ENCODE measurements at regions not wholly inside any gene's neighbourhood (a gene's known extent, or its start where the extent isn't known, plus 50 kb on each side); places are given as distances from the start of the nearest gene placed in this dataset.

DNA sequence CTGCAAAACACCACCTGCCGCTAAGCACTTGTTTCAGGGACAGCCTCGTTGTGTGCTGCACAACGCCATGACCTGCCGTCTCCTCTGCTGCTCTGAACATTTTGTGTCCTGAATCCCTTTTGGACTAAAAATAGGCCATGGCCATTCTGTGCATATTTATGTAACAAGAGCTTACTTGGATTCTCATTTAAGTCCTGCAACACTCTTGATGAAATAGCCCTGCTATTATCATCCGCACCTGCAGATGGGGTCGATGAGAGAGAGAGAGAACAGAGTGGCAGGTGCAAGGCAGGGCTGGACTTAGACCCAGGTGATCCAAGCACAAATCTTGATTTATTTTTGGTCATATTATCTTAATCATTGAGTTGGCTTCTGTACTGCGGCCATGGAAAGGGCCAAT lies 121.2 kb upstream of the PRKCQ start:
- Histone ChIP-seq H3K27me3 (replicated peaks in 1 of 7) (peaks cover 0 to 18% (median 0%) of the 10 kb centered on the region in 7 donors), H3K27ac (no peak overlapping the region), H3K9me3 (no peaks in the 10 kb centered on the region), H3K4me3 (no peak overlapping the region), H3K36me3 (no peaks in the 10 kb centered on the region), H3K4me1 (no peaks in the 10 kb centered on the region)
- 69 to 78% (median 76%) methylated on average over 7 of the region's 7 CpGs for WGBS, 5 donors
- intact Hi-C loops (cut with DNase I; ENCODE audit: low total_unique reads), result no loop called here
- TF ChIP-seq POLR2A (IDR thresholded peaks at IDR 0.05), result no peak
- no peak for DNase-seq

DNA sequence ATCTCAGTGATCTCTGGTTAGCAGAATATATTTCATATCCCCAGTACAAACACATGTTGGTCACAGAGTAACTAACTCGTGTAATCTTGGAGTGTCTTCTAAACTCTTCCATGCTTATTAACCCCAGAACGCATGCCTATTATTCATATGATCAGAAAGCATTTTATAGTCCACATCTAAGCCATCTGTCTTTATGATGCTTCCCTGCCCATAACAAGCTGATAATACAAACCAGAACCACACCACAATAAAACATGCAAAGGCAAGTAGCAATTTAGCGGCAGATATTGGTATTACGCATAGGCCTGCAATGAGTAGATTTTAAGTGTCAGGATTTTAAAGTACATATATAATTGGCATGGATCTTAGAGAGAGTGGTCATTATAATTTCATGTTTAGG lies 120.0 kb upstream of the PRKCQ start:
- H3K36me3 ChIP-seq, result no peaks in the 10 kb centered on the region
- DNase-seq, result no peak
- WGBS, 5 donors, result 90 to 97% (median 93%) methylated on average over 4 of the region's 4 CpGs

DNA sequence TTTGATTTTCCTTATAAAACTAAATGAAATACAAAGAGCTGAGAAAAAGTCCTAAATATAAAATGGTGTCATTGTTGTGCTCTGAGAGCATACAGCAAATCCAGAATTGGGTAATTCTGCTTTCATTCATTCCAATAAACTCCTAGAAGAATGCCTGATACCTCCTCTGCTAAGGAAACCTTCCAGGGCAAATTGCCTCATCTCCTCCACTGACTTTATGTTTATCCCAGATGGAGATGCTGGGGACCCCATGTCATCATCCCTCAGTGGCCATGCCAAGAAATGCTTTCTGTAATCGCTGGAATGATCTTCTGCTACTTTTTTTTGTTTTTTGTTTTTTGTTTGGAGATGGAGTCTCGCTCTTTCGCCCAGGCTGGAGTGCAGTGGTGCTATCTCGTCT lies 119.3 kb upstream of the PRKCQ start:
- no peak overlapping the region for H3K4me3 ChIP-seq
- no peaks in the 10 kb centered on the region for H3K4me1 ChIP-seq
- H3K9me3 ChIP-seq, result no peaks in the 10 kb centered on the region
- 89 to 94% (median 90%) methylated on average over 4 of the region's 4 CpGs for WGBS, 5 donors
- H3K27ac ChIP-seq, result no peak overlapping the region
- peaks cover 0 to 8% (median 0%) of the 10 kb centered on the region in 7 donors for H3K27me3 ChIP-seq (replicated peaks in 1 of 7)
- H3K36me3 ChIP-seq, result no peaks in the 10 kb centered on the region
- TF ChIP-seq, protein P1, sequence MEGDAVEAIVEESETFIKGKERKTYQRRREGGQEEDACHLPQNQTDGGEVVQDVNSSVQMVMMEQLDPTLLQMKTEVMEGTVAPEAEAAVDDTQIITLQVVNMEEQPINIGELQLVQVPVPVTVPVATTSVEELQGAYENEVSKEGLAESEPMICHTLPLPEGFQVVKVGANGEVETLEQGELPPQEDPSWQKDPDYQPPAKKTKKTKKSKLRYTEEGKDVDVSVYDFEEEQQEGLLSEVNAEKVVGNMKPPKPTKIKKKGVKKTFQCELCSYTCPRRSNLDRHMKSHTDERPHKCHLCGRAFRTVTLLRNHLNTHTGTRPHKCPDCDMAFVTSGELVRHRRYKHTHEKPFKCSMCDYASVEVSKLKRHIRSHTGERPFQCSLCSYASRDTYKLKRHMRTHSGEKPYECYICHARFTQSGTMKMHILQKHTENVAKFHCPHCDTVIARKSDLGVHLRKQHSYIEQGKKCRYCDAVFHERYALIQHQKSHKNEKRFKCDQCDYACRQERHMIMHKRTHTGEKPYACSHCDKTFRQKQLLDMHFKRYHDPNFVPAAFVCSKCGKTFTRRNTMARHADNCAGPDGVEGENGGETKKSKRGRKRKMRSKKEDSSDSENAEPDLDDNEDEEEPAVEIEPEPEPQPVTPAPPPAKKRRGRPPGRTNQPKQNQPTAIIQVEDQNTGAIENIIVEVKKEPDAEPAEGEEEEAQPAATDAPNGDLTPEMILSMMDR (IDR thresholded peaks at IDR 0.05 in 8 of 11, conservative IDR thresholded peaks at IDR 0.05 in 3 of 11), result no peak
- no peak for TF ChIP-seq POLR2A (IDR thresholded peaks at IDR 0.05)
- TF ChIP-seq POLR2AphosphoS5 (IDR thresholded peaks at IDR 0.05), result no peak
- intact Hi-C loops (cut with DNase I; ENCODE audit: low total_unique reads), result no loop called here
- no peak for DNase-seq

More for the DNA sequence above, 120.0 kb upstream of the PRKCQ start:
- Histone ChIP-seq H3K9me3 (no peaks in the 10 kb centered on the region), H3K27me3 (replicated peaks in 1 of 7) (peaks cover 0 to 11% (median 0%) of the 10 kb centered on the region in 7 donors), H3K4me1 (no peaks in the 10 kb centered on the region), H3K4me3 (no peak overlapping the region), H3K27ac (no peak overlapping the region)
- TF ChIP-seq POLR2A (IDR thresholded peaks at IDR 0.05) (no peak), POLR2AphosphoS5 (IDR thresholded peaks at IDR 0.05) (no peak)
- TF ChIP-seq, protein P1 (IDR thresholded peaks at IDR 0.05 in 8 of 11, conservative IDR thresholded peaks at IDR 0.05 in 3 of 11), result no peak
- intact Hi-C loops (cut with DNase I; ENCODE audit: low total_unique reads), result no loop called here

DNA sequence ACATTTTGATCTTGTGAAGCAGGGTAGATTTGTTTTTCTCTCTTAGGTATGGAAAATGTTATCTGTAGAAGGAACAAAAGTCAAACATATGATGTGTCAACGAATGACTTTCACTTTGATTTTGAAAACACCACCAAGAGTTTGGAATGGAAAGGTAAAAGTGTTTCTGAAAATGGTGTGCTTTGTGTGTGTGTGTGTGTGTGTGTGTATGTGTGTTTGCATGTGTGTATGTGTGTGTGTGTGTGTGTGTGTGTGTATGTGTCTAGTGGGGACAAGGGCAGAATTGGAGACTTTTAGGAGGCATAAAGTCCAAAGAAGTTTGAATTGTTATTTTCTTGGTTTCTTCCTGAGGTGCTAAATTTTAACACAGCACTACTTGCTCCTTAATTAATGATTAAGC lies 115.4 kb upstream of the PRKCQ start:
- H3K27ac ChIP-seq, result no peak overlapping the region
- H3K4me3 ChIP-seq, result no peak overlapping the region
- no peak for TF ChIP-seq POLR2A (IDR thresholded peaks at IDR 0.05)
- no peak for TF ChIP-seq POLR2AphosphoS5 (IDR thresholded peaks at IDR 0.05)
- TF ChIP-seq, protein P1 (IDR thresholded peaks at IDR 0.05 in 8 of 11, conservative IDR thresholded peaks at IDR 0.05 in 3 of 11), result no peak
- H3K4me1 ChIP-seq, result no peaks in the 10 kb centered on the region
- H3K9me3 ChIP-seq, result no peaks in the 10 kb centered on the region
- no peak for DNase-seq
- WGBS, 5 donors, result 71 to 89% (median 77%) methylated on average over 1 of the region's 1 CpG
- H3K36me3 ChIP-seq, result no peaks in the 10 kb centered on the region
- H3K27me3 ChIP-seq (replicated peaks in 1 of 7), result peaks cover 0 to 6% (median 0%) of the 10 kb centered on the region in 7 donors
- intact Hi-C loops (cut with DNase I; ENCODE audit: low total_unique reads), result no loop called here
